Endodermal cell (in vitro differentiated cells): ENCODE measurements at regions not wholly inside any gene's neighbourhood (a gene's known extent, or its start where the extent isn't known, plus 50 kb on each side); places are given as distances from the start of the nearest gene placed in this dataset.

ENCODE experiments used
- DNase-seq: peaks from one replicate; pipeline ENCODE4 v3.0.0-alpha.2; 2017
- H3K27ac ChIP-seq: 2 replicates; pipeline ENCODE4 v1.5.1; 2013; ENCODE audit warnings: mild to moderate bottlenecking, low read depth, low read length, moderate library complexity
- H3K27me3 ChIP-seq: 2 replicates; pipeline ENCODE4 v1.6.1; 2013; ENCODE audit warnings: mild to moderate bottlenecking, low read length, moderate library complexity; ENCODE audit not compliant: insufficient read depth, control insufficient read depth, poor library complexity, severe bottlenecking
- H3K36me3 ChIP-seq: 2 replicates; pipeline ENCODE4 v1.7.0; 2013; ENCODE audit warnings: mild to moderate bottlenecking, low read length, moderate library complexity; ENCODE audit not compliant: control insufficient read depth, insufficient read depth
- H3K4me1 ChIP-seq: one replicate; pipeline ENCODE4 v1.7.0; 2013; ENCODE audit warnings: low read length; ENCODE audit not compliant: control insufficient read depth, insufficient read depth
- H3K4me3 ChIP-seq: 2 replicates; pipeline ENCODE4 v1.5.1; 2013; ENCODE audit warnings: mild to moderate bottlenecking, low read length, moderate library complexity
- H3K9ac ChIP-seq: 2 replicates; pipeline ENCODE4 v1.6.1; 2013; ENCODE audit warnings: mild to moderate bottlenecking, low read length, moderate library complexity; ENCODE audit not compliant: poor library complexity, severe bottlenecking; ENCODE audit errors: extremely low read depth
- H3K9me3 ChIP-seq: 2 replicates; pipeline ENCODE4 v1.6.1; 2013; ENCODE audit warnings: mild to moderate bottlenecking, low read length, moderate library complexity; ENCODE audit not compliant: control insufficient read depth
- H3K27ac Mint-ChIP-seq: 2 replicates; pipeline ENCODE4 v1.8.0; 2020; ENCODE audit warnings: mixed read lengths
- H3K27me3 Mint-ChIP-seq: 2 replicates; pipeline ENCODE4 v1.8.0; 2021; ENCODE audit warnings: mild to moderate bottlenecking, mixed read lengths; ENCODE audit not compliant: insufficient read depth
- H3K36me3 Mint-ChIP-seq: 2 replicates; pipeline ENCODE4 v1.8.0; 2020; ENCODE audit warnings: low read depth, mixed read lengths
- H3K4me1 Mint-ChIP-seq: 2 replicates; pipeline ENCODE4 v1.8.0; 2020; ENCODE audit warnings: mixed read lengths
- H3K4me3 Mint-ChIP-seq: 2 replicates; pipeline ENCODE4 v1.8.0; 2020; ENCODE audit warnings: mild to moderate bottlenecking, moderate library complexity, mixed read lengths
- H3K9me3 Mint-ChIP-seq: 2 replicates; pipeline ENCODE4 v1.8.0; 2020; ENCODE audit warnings: mild to moderate bottlenecking, mixed read lengths
- WGBS, 2 experiments: methylation state at CpG; one replicate each; pipeline versions ENCODE4 v1.1.5 to v1.1.7; 2013; ENCODE audit warnings: missing lambda C conversion rate in 2 of 2, mixed read lengths in 1 of 2; ENCODE audit not compliant: insufficient coverage in 1 of 2, insufficient read length in 1 of 2; 5-methylcytosine and 5-hydroxymethylcytosine counted together
- TF ChIP-seq, protein P1 (sequence below): fragments of 200-600 bp; sonication (generic); conservative IDR thresholded peaks from 2 replicates; pipeline ENCODE4 v1.5.0; 2021; ENCODE audit warnings: antibody characterized with exemption, mild to moderate bottlenecking

DNA sequence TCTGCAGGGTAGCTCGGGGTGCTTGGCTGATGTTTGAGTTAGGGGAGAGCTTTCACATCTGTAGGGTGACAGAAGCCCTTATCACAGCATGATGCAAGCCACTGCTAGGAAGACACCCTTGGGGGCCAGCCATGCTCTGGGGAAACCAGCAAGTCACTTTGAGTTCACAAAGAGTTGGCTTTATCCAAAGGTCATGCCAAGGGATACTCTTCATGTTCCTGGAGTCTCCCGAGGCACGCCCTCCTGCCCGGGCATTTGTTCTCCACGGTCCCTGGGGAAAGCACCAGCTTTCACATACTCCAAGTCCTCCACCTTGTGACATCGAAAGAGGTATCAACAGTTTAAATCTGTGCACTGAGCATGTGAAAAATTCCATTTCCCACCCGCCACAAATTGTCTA is 227.7 kb downstream of the VAPA start:
- Histone ChIP-seq H3K9me3 (no peaks in the 10 kb centered on the region), H3K36me3 (no peaks in the 10 kb centered on the region), H3K27me3 (no peaks in the 10 kb centered on the region), H3K9ac (no peak overlapping the region), H3K27ac (no peak overlapping the region), H3K4me3 (no peak overlapping the region), H3K4me1 (peaks cover 9% of the 10 kb centered on the region)
- DNase-seq = no peak
- TF ChIP-seq, protein P1, sequence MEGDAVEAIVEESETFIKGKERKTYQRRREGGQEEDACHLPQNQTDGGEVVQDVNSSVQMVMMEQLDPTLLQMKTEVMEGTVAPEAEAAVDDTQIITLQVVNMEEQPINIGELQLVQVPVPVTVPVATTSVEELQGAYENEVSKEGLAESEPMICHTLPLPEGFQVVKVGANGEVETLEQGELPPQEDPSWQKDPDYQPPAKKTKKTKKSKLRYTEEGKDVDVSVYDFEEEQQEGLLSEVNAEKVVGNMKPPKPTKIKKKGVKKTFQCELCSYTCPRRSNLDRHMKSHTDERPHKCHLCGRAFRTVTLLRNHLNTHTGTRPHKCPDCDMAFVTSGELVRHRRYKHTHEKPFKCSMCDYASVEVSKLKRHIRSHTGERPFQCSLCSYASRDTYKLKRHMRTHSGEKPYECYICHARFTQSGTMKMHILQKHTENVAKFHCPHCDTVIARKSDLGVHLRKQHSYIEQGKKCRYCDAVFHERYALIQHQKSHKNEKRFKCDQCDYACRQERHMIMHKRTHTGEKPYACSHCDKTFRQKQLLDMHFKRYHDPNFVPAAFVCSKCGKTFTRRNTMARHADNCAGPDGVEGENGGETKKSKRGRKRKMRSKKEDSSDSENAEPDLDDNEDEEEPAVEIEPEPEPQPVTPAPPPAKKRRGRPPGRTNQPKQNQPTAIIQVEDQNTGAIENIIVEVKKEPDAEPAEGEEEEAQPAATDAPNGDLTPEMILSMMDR = no peak
- no peak overlapping the region for H3K27ac Mint-ChIP-seq
- peak overlapping the region; percentile 15 for H3K4me3 Mint-ChIP-seq
- peaks cover 32% of the 10 kb centered on the region for H3K4me1 Mint-ChIP-seq
- H3K27me3 Mint-ChIP-seq = no peaks in the 10 kb centered on the region
- H3K36me3 Mint-ChIP-seq = no peaks in the 10 kb centered on the region
- no peaks in the 10 kb centered on the region for H3K9me3 Mint-ChIP-seq
- 91 to 93% methylated on average over 5 to 7 of the region's 7 CpGs for WGBS, 2 experiments

GRCh38 chr18:10142056-10142455 is 228.2 kb downstream of the VAPA start:
- Mint-ChIP-seq H3K27ac (no peak overlapping the region), H3K36me3 (no peaks in the 10 kb centered on the region), H3K27me3 (peaks cover 2% of the 10 kb centered on the region), H3K4me1 (peaks cover 32% of the 10 kb centered on the region), H3K9me3 (no peaks in the 10 kb centered on the region), H3K4me3 (no peak overlapping the region)
- WGBS, 2 experiments = 94 to 97% methylated on average over 6 to 7 of the region's 7 CpGs
- H3K36me3 ChIP-seq = no peaks in the 10 kb centered on the region
- no peak overlapping the region for H3K9ac ChIP-seq
- no peak for DNase-seq
- H3K27me3 ChIP-seq = no peaks in the 10 kb centered on the region
- H3K27ac ChIP-seq = no peak overlapping the region
- no peak overlapping the region for H3K4me3 ChIP-seq
- H3K9me3 ChIP-seq = no peaks in the 10 kb centered on the region
- peaks cover 9% of the 10 kb centered on the region for H3K4me1 ChIP-seq
- TF ChIP-seq, protein P1 = no peak

GRCh38 chr18:10142496-10143160 is 228.8 kb downstream of the VAPA start:
- no peaks in the 10 kb centered on the region for H3K36me3 Mint-ChIP-seq

More at GRCh38 chr18:10142496-10143160, 228.8 kb downstream of the VAPA start:
- Histone ChIP-seq H3K4me3 (no peak overlapping the region), H3K9me3 (no peaks in the 10 kb centered on the region), H3K4me1 (peaks cover 9% of the 10 kb centered on the region), H3K36me3 (no peaks in the 10 kb centered on the region), H3K9ac (no peak overlapping the region), H3K27me3 (no peaks in the 10 kb centered on the region), H3K27ac (no peak overlapping the region)
- Mint-ChIP-seq H3K27me3 (peaks cover 2% of the 10 kb centered on the region), H3K9me3 (no peaks in the 10 kb centered on the region), H3K27ac (peak overlapping the region; percentile 36), H3K4me3 (no peak overlapping the region), H3K4me1 (peaks cover 32% of the 10 kb centered on the region)
- TF ChIP-seq, protein P1 = no peak
- WGBS, 2 experiments = 77 to 82% methylated on average over 7 to 13 of the region's 14 CpGs
- DNase-seq = no peak
